Kidney (tissue), 13 donors: ENCODE measurements at regions not wholly inside any gene's neighbourhood (a gene's known extent, or its start where the extent isn't known, plus 50 kb on each side); places are given as distances from the start of the nearest gene placed in this dataset.

Experiments used
- DNase-seq, 5 donors: peaks; one replicate each; pipeline ENCODE4 v3.0.0-alpha.2; 2013 to 2020
- FAIRE-seq: peaks from 2 replicates; lab custom pipeline; 2012; peaks lifted over from hg19 to GRCh38; lab: Jason Lieb, UNC
- H3K27ac ChIP-seq, 2 donors: one replicate each; pipeline ENCODE4 v1.7.0; 2013; ENCODE audit warnings: low read depth in 2 of 2, low read length in 2 of 2, inconsistent platforms in 1 of 2
- H3K27me3 ChIP-seq: one replicate; pipeline ENCODE4 v1.7.1; 2013; ENCODE audit warnings: low read length, inconsistent platforms; ENCODE audit not compliant: control insufficient read depth, insufficient read depth
- H3K36me3 ChIP-seq, 3 donors: one replicate each; pipeline versions ENCODE4 v1.7.0 to v1.7.1; 2013; ENCODE audit warnings: low read length in 3 of 3, control low read depth in 1 of 3, inconsistent platforms in 1 of 3; ENCODE audit not compliant: insufficient read depth in 3 of 3, control insufficient read depth in 2 of 3
- H3K4me1 ChIP-seq, 3 donors: one replicate each; pipeline versions ENCODE4 v1.7.0 to v1.7.1; 2013; ENCODE audit warnings: low read length in 3 of 3, inconsistent platforms in 1 of 3, low read depth in 1 of 3; ENCODE audit not compliant: control insufficient read depth in 2 of 3, insufficient read depth in 2 of 3
- H3K4me3 ChIP-seq, 3 donors: one replicate each; pipeline versions ENCODE4 v1.7.0 to v1.8.1; 2013; ENCODE audit warnings: low read length in 3 of 3, control low read depth in 1 of 3, inconsistent platforms in 1 of 3
- H3K9ac ChIP-seq, 3 donors: one replicate each; pipeline versions ENCODE4 v1.7.0 to v1.7.1; 2013; ENCODE audit warnings: low read length in 3 of 3, control low read depth in 1 of 3, inconsistent platforms in 1 of 3
- H3K9me3 ChIP-seq, 3 donors: one replicate each; pipeline versions ENCODE4 v1.7.0 to v1.7.1; 2013; ENCODE audit warnings: low read length in 3 of 3, control low read depth in 1 of 3, inconsistent platforms in 1 of 3; ENCODE audit not compliant: control insufficient read depth in 2 of 3, insufficient read depth in 1 of 3
- intact Hi-C: fragments of 100-400 bp; cut with DNase I; formaldehyde crosslinking; loops from one replicate; pipeline ENCODE4 v1.11.1; 2022
- TF ChIP-seq, protein P1 (sequence below): IDR thresholded peaks from 3 replicates; pipeline ENCODE4 v1.5.1; 2012; ENCODE audit warnings: mild to moderate bottlenecking, moderate library complexity, borderline replicate concordance; ENCODE audit not compliant: insufficient read depth; ENCODE audit errors: extremely low read depth
- donor health status: control.
- donor health status: control.
- donor health status: control.
- donor health status: control.
- donor health status: control.
- donor health status: DM: yes; HTN: yes; CAD: no.
- donor health status: Normal renal cell carcinoma (clear cell type).

DNA sequence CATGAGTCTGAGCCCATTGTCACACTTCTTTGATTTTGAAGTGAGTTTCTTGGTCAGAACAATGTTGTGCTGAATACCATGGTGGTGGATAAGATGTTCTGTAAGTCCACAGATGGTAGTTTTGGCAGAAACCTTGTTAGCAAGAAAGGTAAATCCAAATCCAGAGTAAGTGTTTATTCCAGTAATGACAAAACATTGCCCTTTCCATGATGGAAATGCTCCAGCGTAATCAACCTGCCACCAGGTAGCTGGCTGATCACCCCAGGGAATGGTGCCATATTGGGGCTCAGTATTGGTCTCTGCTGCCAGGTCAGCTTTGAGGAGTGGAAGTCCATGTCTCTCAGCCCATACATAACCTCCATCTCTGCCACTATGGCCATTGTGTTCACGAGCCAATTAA is 54.7 kb upstream of the DAPK1 start:
- Histone ChIP-seq H3K4me3 (no peak overlapping the region), H3K36me3 (no peaks in the 10 kb centered on the region), H3K27me3 (no peaks in the 10 kb centered on the region), H3K9ac (no peak overlapping the region), H3K27ac (no peak overlapping the region), H3K9me3 (no peaks in the 10 kb centered on the region), H3K4me1 (peaks cover 0 to 2% (median 0%) of the 10 kb centered on the region in 3 donors)
- TF ChIP-seq, protein P1, sequence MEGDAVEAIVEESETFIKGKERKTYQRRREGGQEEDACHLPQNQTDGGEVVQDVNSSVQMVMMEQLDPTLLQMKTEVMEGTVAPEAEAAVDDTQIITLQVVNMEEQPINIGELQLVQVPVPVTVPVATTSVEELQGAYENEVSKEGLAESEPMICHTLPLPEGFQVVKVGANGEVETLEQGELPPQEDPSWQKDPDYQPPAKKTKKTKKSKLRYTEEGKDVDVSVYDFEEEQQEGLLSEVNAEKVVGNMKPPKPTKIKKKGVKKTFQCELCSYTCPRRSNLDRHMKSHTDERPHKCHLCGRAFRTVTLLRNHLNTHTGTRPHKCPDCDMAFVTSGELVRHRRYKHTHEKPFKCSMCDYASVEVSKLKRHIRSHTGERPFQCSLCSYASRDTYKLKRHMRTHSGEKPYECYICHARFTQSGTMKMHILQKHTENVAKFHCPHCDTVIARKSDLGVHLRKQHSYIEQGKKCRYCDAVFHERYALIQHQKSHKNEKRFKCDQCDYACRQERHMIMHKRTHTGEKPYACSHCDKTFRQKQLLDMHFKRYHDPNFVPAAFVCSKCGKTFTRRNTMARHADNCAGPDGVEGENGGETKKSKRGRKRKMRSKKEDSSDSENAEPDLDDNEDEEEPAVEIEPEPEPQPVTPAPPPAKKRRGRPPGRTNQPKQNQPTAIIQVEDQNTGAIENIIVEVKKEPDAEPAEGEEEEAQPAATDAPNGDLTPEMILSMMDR, result no peak
- intact Hi-C loops, result no loop called here
- FAIRE-seq, result no peak
- no peak for DNase-seq

DNA sequence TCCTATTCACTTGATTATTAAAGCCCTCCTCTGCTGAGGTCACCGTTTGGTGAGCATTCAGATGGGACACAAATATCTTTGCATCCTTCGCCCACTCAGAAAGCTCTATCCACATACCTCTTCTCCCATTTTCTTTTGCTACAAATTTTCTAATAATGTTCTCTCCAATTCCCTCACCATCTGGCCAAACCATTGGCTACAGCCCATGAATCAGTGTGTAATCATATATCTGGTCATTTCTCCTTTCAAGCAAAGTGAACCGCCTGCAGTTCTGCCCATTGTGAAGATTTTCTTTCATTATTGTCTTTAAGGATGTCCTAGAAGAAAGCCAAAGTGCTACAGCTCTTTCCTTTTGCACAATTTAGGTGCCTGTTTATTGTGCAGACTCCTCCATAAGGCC is 54.2 kb upstream of the DAPK1 start:
- Histone ChIP-seq H3K27me3 (no peaks in the 10 kb centered on the region), H3K9me3 (no peaks in the 10 kb centered on the region), H3K27ac (no peak overlapping the region), H3K9ac (no peak overlapping the region), H3K4me1 (peaks cover 0 to 2% (median 0%) of the 10 kb centered on the region in 3 donors), H3K36me3 (no peaks in the 10 kb centered on the region), H3K4me3 (no peak overlapping the region)
- FAIRE-seq, result no peak
- TF ChIP-seq, protein P1, result no peak
- no peak for DNase-seq
- intact Hi-C loops, result no loop called here

DNA sequence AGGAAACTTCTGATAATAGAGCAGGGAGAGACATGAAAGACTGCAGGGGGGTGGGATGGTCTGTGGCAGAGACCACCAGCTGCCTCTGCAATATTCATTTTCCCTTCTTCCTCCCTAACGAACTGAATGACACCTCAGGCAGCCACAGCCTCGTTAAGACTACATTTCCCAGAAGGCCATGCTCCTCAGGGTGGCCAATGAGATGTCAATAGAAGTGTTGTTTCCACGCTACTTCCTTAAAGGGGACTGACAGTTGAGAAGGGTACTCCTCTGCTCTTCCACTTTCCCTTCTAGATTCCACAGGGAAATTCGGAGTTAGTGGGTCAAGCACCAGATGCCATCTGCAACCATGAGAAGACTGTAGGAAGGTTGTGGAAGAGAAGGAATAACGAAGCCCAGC is 52.0 kb upstream of the DAPK1 start:
- H3K9me3 ChIP-seq, result no peaks in the 10 kb centered on the region
- no peaks in the 10 kb centered on the region for H3K27me3 ChIP-seq
- TF ChIP-seq, protein P1, result no peak
- intact Hi-C loops, result no loop called here
- H3K9ac ChIP-seq, result no peak overlapping the region
- DNase-seq (peak in 4 of 5 donors; percentile 15 to 41 (median 35)), FAIRE-seq (no peak)
- no peak overlapping the region for H3K27ac ChIP-seq
- H3K4me3 ChIP-seq, result peak overlapping the region in 2 of 3 donors; percentile 25 to 46
- no peaks in the 10 kb centered on the region for H3K36me3 ChIP-seq
- H3K4me1 ChIP-seq, result peaks cover 0 to 2% (median 0%) of the 10 kb centered on the region in 3 donors

DNA sequence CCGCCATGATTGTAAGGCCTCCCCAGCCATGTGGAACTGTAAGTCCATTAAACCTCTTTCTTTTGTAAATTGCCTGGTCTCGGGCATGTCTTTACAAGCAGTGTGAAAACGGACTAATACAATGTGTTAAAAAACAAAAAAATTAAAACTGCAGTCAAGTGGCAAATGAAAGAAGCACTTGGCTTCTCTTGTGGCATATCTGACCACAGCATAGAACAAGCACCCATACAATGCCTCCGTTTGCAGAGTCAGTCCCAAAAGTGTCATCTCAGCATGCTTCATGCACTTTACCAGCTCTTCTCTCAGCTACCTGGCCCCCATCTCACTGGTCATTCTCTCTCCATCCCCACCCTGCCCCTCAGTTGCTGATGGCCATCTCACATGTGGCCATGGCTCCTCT is 51.1 kb upstream of the DAPK1 start:
- peaks cover 0 to 2% (median 0%) of the 10 kb centered on the region in 3 donors for H3K4me1 ChIP-seq
- no peak overlapping the region for H3K9ac ChIP-seq
- H3K36me3 ChIP-seq, result no peaks in the 10 kb centered on the region
- no peaks in the 10 kb centered on the region for H3K9me3 ChIP-seq
- H3K27ac ChIP-seq, result no peak overlapping the region
- H3K4me3 ChIP-seq, result no peak overlapping the region
- DNase-seq (no peak), FAIRE-seq (no peak)
- H3K27me3 ChIP-seq, result no peaks in the 10 kb centered on the region
- intact Hi-C loops, result no loop called here
- TF ChIP-seq, protein P1, result no peak
